MCF 10A (cell line): ENCODE measurements at regions not wholly inside any gene's neighbourhood (a gene's known extent, or its start where the extent isn't known, plus 50 kb on each side); places are given as distances from the start of the nearest gene placed in this dataset.

Source experiments
- BruUV-seq: library from RNA; stranded (reverse); fragments of 400-500 nt; replicated peaks from 2 replicates; lab custom pipeline; 2021; lab: Mats Ljungman, UMichigan
- CTCF ChIA-PET: fragments of 300-600 bp; sonication (Branson Sonifier 250); formaldehyde crosslinking; extraction: SDS; loops from one replicate; lab custom pipeline; 2021; ENCODE audit warnings: antibody characterized with exemption, inconsistent platforms; lab: Yijun Ruan, JAX
- POLR2A ChIA-PET: fragments of 300-600, 350-650 bp; sonication (Branson Sonifier 250); formaldehyde crosslinking; extraction: SDS; loops from one replicate; lab custom pipeline; 2020; ENCODE audit warnings: antibody characterized with exemption, inconsistent platforms; lab: Yijun Ruan, JAX
- DNase-seq: peaks from one replicate; pipeline ENCODE4 v3.0.0-alpha.2; 2018; ENCODE audit not compliant: unreplicated experiment
- H3K27ac Mint-ChIP-seq: one replicate; pipeline ENCODE4 v1.8.0; 2022; ENCODE audit warnings: mild to moderate bottlenecking, low read depth, mixed read lengths; ENCODE audit not compliant: unreplicated experiment
- H3K27me3 Mint-ChIP-seq: one replicate; pipeline ENCODE4 v1.8.0; 2022; ENCODE audit warnings: mixed read lengths; ENCODE audit not compliant: insufficient read depth, unreplicated experiment
- H3K36me3 Mint-ChIP-seq: one replicate; pipeline ENCODE4 v1.8.0; 2022; ENCODE audit warnings: mild to moderate bottlenecking, moderate library complexity, mixed read lengths; ENCODE audit not compliant: insufficient read depth, unreplicated experiment
- H3K4me1 Mint-ChIP-seq: one replicate; pipeline ENCODE4 v1.8.0; 2022; ENCODE audit warnings: mixed read lengths; ENCODE audit not compliant: insufficient read depth, unreplicated experiment
- H3K4me3 Mint-ChIP-seq: one replicate; pipeline ENCODE4 v1.8.0; 2022; ENCODE audit warnings: mild to moderate bottlenecking, moderate library complexity, mixed read lengths; ENCODE audit not compliant: unreplicated experiment
- H3K9me3 Mint-ChIP-seq: one replicate; pipeline ENCODE4 v1.8.0; 2022; ENCODE audit warnings: mixed read lengths; ENCODE audit not compliant: unreplicated experiment
- CTCF ChIP-seq: fragments of 200-600 bp; IDR thresholded peaks from one replicate; pipeline ENCODE4 v1.8.0; 2022; ENCODE audit warnings: antibody characterized with exemption, mild to moderate bottlenecking; ENCODE audit not compliant: unreplicated experiment
- intact Hi-C: fragments of 100-400 bp; cut with micrococcal nuclease; formaldehyde crosslinking; loops from 2 replicates; pipeline ENCODE4 v1.14.1; 2022

GRCh38 chr3:159196359-159196758, 394.5 kb downstream of the MFSD1 start:
- no peak for TF ChIP-seq CTCF
- H3K27ac Mint-ChIP-seq, result no peak overlapping the region
- peaks cover 12% of the 10 kb centered on the region for H3K9me3 Mint-ChIP-seq
- H3K4me1 Mint-ChIP-seq, result no peaks in the 10 kb centered on the region
- H3K36me3 Mint-ChIP-seq, result no peaks in the 10 kb centered on the region
- POLR2A ChIA-PET, result no interaction called here
- no peak for DNase-seq
- CTCF ChIA-PET, result interaction anchor here (1.1 kb wide), 1 partner anchor 11 kb away, joined by 3 read pairs; no protein-coding TSS in a partner anchor
- H3K4me3 Mint-ChIP-seq, result no peak overlapping the region
- no TSS peak for BruUV-seq
- no peaks in the 10 kb centered on the region for H3K27me3 Mint-ChIP-seq
- intact Hi-C loops, result no loop called here

- Mint-ChIP-seq H3K27me3 (no peaks in the 10 kb centered on the region), H3K27ac (no peak overlapping the region), H3K4me1 (no peaks in the 10 kb centered on the region), H3K4me3 (no peak overlapping the region), H3K9me3 (peaks cover 12% of the 10 kb centered on the region), H3K36me3 (no peaks in the 10 kb centered on the region)
- ChIA-PET POLR2A (no interaction called here), CTCF (interaction anchor here (0.7 to 1.6 kb wide), 2 partner anchors 27 to 282 kb away, joined by 3 to 4 read pairs; no protein-coding TSS in a partner anchor)
- intact Hi-C loops, result no loop called here
- BruUV-seq, result no TSS peak
- no peak for DNase-seq
- no peak for TF ChIP-seq CTCF
Observed at GRCh38 chr3:159200176-159200575, 398.3 kb downstream of the MFSD1 start.

GRCh38 chr3:159208050-159208449, 406.2 kb downstream of the MFSD1 start:
- intact Hi-C loops, result no loop called here
- Mint-ChIP-seq H3K4me1 (no peaks in the 10 kb centered on the region), H3K36me3 (no peaks in the 10 kb centered on the region), H3K9me3 (no peaks in the 10 kb centered on the region), H3K4me3 (no peak overlapping the region), H3K27ac (no peak overlapping the region), H3K27me3 (no peaks in the 10 kb centered on the region)
- BruUV-seq, result no TSS peak
- CTCF ChIA-PET, result interaction anchor here (0.6 to 1.5 kb wide), 3 partner anchors 12 to 729 kb away, joined by 3 read pairs; no protein-coding TSS in a partner anchor
- TF ChIP-seq CTCF, result no peak
- POLR2A ChIA-PET, result interaction anchor here (0.7 kb wide), 1 partner anchor 51 kb away, joined by 4 read pairs; no protein-coding TSS in a partner anchor
- DNase-seq, result no peak

GRCh38 chr3:159209459-159209858, 407.6 kb downstream of the MFSD1 start:
- Mint-ChIP-seq H3K4me1 (no peaks in the 10 kb centered on the region), H3K27ac (no peak overlapping the region), H3K36me3 (no peaks in the 10 kb centered on the region), H3K9me3 (no peaks in the 10 kb centered on the region), H3K27me3 (no peaks in the 10 kb centered on the region), H3K4me3 (no peak overlapping the region)
- no peak for DNase-seq
- BruUV-seq, result no TSS peak
- intact Hi-C loops, result no loop called here
- ChIA-PET POLR2A (no interaction called here), CTCF (no interaction called here)
- no peak for TF ChIP-seq CTCF
